PC-3 (cell line): ENCODE measurements at regions not wholly inside any gene's neighbourhood (a gene's known extent, or its start where the extent isn't known, plus 50 kb on each side); places are given as distances from the start of the nearest gene placed in this dataset.

ENCODE experiments used
- CTCF ChIP-seq: fragments of 300-600 bp; sonication (generic); conservative IDR thresholded peaks from 2 replicates; pipeline ENCODE4 v1.5.1; 2017; ENCODE audit warnings: antibody characterized with exemption, low read depth, mild to moderate bottlenecking, low read length
- EZH2 ChIP-seq: fragments of 300-600 bp; sonication (generic); IDR thresholded peaks from one replicate; pipeline ENCODE4 v1.6.1; 2017; ENCODE audit warnings: antibody characterized with exemption, mild to moderate bottlenecking, low read length; ENCODE audit not compliant: unreplicated experiment

- TF ChIP-seq CTCF (no peak), EZH2 (no peak)
Observed at GRCh38 chr2:239557516-239557915, 156.7 kb upstream of the HDAC4 start.
